HepG2 (cell line): ENCODE measurements at regions not wholly inside any gene's neighbourhood (a gene's known extent, or its start where the extent isn't known, plus 50 kb on each side); places are given as distances from the start of the nearest gene placed in this dataset.

Experiments used
- BRD4 ChIP-seq: sonication (generic); formaldehyde crosslinking; IDR thresholded peaks from 2 replicates; pipeline ENCODE4 v1.4.0; 2020; ENCODE audit warnings: missing genetic modification reagents
- CTCF ChIP-seq: sonication (generic); formaldehyde crosslinking; IDR thresholded peaks from 2 replicates; pipeline ENCODE4 v1.5.0; 2020; ENCODE audit warnings: mild to moderate bottlenecking, missing genetic modification reagents, moderate library complexity
- ELF1 ChIP-seq: sonication (generic); formaldehyde crosslinking; IDR thresholded peaks from 2 replicates; pipeline ENCODE4 v1.4.0; 2020; ENCODE audit warnings: missing genetic modification reagents
- FOXP4 ChIP-seq: sonication (generic); formaldehyde crosslinking; IDR thresholded peaks from 2 replicates; pipeline ENCODE4 v1.4.0; 2020; ENCODE audit warnings: missing genetic modification reagents
- GFI1 ChIP-seq: sonication (generic); formaldehyde crosslinking; IDR thresholded peaks from 2 replicates; pipeline ENCODE4 v1.5.0; 2020; ENCODE audit warnings: missing genetic modification reagents, mild to moderate bottlenecking, borderline replicate concordance
- HNRNPL ChIP-seq: fragments of 200-400 bp; formaldehyde crosslinking; IDR thresholded peaks from 2 replicates; pipeline ENCODE4 v1.6.1; 2017; ENCODE audit warnings: mild to moderate bottlenecking, low read depth, low read length
- MYNN ChIP-seq: sonication (generic); formaldehyde crosslinking; IDR thresholded peaks from 2 replicates; pipeline ENCODE4 v1.4.0; 2020; ENCODE audit warnings: mild to moderate bottlenecking, low read depth, missing genetic modification reagents
- RFX5 ChIP-seq: IDR thresholded peaks from 2 replicates; pipeline ENCODE4 v1.6.1; 2011; ENCODE audit warnings: low read depth, low read length, improper control_type of control experiment
- SP4 ChIP-seq: sonication (generic); formaldehyde crosslinking; IDR thresholded peaks from 2 replicates; pipeline ENCODE4 v1.8.1; 2023; ENCODE audit warnings: mild to moderate bottlenecking, missing genetic modification reagents
- TRIM22 ChIP-seq: fragments of 450-650 bp; IDR thresholded peaks from 2 replicates; pipeline ENCODE4 v1.6.1; 2017
- ZNF746 ChIP-seq: sonication (generic); formaldehyde crosslinking; IDR thresholded peaks from 2 replicates; pipeline ENCODE4 v1.8.0; 2022; ENCODE audit warnings: mild to moderate bottlenecking, missing genetic modification reagents
- TF ChIP-seq, protein P1 (sequence below): sonication (generic); formaldehyde crosslinking; IDR thresholded peaks from 2 replicates; pipeline ENCODE4 v1.4.0; 2020; ENCODE audit warnings: missing genetic modification reagents

DNA sequence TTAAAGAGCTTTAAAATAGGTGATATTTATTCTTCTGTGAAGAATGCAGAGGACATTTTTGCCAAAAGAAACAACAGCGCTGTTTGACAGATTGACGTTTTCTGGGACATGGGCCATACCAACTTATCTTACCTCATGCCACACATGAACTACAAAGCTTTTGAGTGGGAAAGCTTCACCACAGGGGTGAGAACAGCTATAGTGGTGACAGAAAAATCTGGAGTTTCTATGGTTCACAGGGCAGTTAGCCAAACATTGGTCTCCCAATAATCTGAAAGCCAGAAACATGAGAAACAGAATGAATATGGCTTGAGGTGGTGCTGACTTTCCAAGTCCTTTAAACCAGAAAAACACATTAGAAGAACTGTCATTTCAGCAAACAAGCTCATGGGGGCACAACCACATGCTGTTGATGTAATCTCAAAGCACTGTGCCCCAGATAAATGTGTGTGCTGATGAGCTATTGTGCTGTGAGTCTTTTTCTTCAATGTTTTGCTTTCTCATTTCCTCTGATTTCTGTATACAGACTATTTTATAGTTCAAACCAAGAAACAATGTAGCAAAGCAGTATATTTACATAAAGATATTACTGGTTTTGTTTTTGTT is 905.4 kb downstream of the SLC16A7 start:
- no peak for TF ChIP-seq CTCF (CRISPR knock-in tag)
- no peak for TF ChIP-seq GFI1
- no peak for TF ChIP-seq ZNF746 (CRISPR knock-in tag)
- no peak for TF ChIP-seq FOXP4 (CRISPR knock-in tag)
- no peak for TF ChIP-seq TRIM22
- no peak for TF ChIP-seq MYNN (CRISPR knock-in tag)
- TF ChIP-seq, protein P1, sequence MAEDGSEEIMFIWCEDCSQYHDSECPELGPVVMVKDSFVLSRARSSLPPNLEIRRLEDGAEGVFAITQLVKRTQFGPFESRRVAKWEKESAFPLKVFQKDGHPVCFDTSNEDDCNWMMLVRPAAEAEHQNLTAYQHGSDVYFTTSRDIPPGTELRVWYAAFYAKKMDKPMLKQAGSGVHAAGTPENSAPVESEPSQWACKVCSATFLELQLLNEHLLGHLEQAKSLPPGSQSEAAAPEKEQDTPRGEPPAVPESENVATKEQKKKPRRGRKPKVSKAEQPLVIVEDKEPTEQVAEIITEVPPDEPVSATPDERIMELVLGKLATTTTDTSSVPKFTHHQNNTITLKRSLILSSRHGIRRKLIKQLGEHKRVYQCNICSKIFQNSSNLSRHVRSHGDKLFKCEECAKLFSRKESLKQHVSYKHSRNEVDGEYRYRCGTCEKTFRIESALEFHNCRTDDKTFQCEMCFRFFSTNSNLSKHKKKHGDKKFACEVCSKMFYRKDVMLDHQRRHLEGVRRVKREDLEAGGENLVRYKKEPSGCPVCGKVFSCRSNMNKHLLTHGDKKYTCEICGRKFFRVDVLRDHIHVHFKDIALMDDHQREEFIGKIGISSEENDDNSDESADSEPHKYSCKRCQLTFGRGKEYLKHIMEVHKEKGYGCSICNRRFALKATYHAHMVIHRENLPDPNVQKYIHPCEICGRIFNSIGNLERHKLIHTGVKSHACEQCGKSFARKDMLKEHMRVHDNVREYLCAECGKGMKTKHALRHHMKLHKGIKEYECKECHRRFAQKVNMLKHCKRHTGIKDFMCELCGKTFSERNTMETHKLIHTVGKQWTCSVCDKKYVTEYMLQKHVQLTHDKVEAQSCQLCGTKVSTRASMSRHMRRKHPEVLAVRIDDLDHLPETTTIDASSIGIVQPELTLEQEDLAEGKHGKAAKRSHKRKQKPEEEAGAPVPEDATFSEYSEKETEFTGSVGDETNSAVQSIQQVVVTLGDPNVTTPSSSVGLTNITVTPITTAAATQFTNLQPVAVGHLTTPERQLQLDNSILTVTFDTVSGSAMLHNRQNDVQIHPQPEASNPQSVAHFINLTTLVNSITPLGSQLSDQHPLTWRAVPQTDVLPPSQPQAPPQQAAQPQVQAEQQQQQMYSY (CRISPR knock-in tag): no peak
- TF ChIP-seq SP4: no peak
- TF ChIP-seq RFX5: no peak
- no peak for TF ChIP-seq HNRNPL
- TF ChIP-seq BRD4 (CRISPR knock-in tag): no peak
- no peak for TF ChIP-seq ELF1
